SK-N-SH treated with all-trans-retinoic acid at 6 μM for 48 hours (cell line): ENCODE measurements at regions not wholly inside any gene's neighbourhood (a gene's known extent, or its start where the extent isn't known, plus 50 kb on each side); places are given as distances from the start of the nearest gene placed in this dataset.

Experiments used
- ATAC-seq: fragments of 200-7000 bp; cut with Tn5 transposase; 3 replicates; pipeline ENCODE4 v1.9.1; 2020; ENCODE audit warnings: mild to moderate bottlenecking, moderate library complexity
- ARNTL ChIP-seq: fragments of 450-650 bp; formaldehyde crosslinking; IDR thresholded peaks from 2 replicates; pipeline ENCODE4 v1.5.0; 2020; ENCODE audit warnings: low read depth, mild to moderate bottlenecking, moderate library complexity, borderline replicate concordance
- BACH2 ChIP-seq: fragments of 250-450 bp; sonication (Bioruptor Pico); IDR thresholded peaks from 2 replicates; pipeline ENCODE4 v1.9.0; 2021; ENCODE audit warnings: mild to moderate bottlenecking, borderline replicate concordance
- ESRRG ChIP-seq: fragments of 250-450 bp; sonication (Bioruptor Pico); IDR thresholded peaks from 2 replicates; pipeline ENCODE4 v1.6.1; 2021; ENCODE audit warnings: mild to moderate bottlenecking
- GLIS3 ChIP-seq: fragments of 250-450 bp; sonication (Bioruptor Pico); IDR thresholded peaks from 2 replicates; pipeline ENCODE4 v1.5.0; 2020; ENCODE audit warnings: mild to moderate bottlenecking, moderate library complexity
- ISL1 ChIP-seq: fragments of 250-450 bp; sonication (Bioruptor Pico); IDR thresholded peaks from 2 replicates; pipeline ENCODE4 v2.1.2; 2022; ENCODE audit warnings: mild to moderate bottlenecking, moderate library complexity
- OSR1 ChIP-seq: fragments of 250-450 bp; sonication (Bioruptor Pico); IDR thresholded peaks from 2 replicates; pipeline ENCODE4 v1.8.0; 2022; ENCODE audit warnings: moderate library complexity, mild to moderate bottlenecking, inconsistent platforms
- POU6F1 ChIP-seq: fragments of 250-450 bp; sonication (Bioruptor Pico); IDR thresholded peaks from 2 replicates; pipeline ENCODE4 v1.8.0; 2021; ENCODE audit warnings: low read depth, mild to moderate bottlenecking, moderate library complexity, borderline replicate concordance
- PPARA ChIP-seq: fragments of 250-450 bp; sonication (Bioruptor Pico); IDR thresholded peaks from 2 replicates; pipeline ENCODE4 v1.5.0; 2020; ENCODE audit warnings: mild to moderate bottlenecking, borderline replicate concordance
- RARB ChIP-seq: fragments of 250-450 bp; sonication (Bioruptor Pico); IDR thresholded peaks from 2 replicates; pipeline ENCODE4 v1.8.0; 2021; ENCODE audit warnings: mild to moderate bottlenecking, moderate library complexity
- SNAI2 ChIP-seq: fragments of 250-450 bp; sonication (Bioruptor Pico); IDR thresholded peaks from 2 replicates; pipeline ENCODE4 v1.5.0; 2020; ENCODE audit warnings: mild to moderate bottlenecking, moderate library complexity
- TCF4 ChIP-seq: fragments of 250-450 bp; sonication (Bioruptor Pico); IDR thresholded peaks from 2 replicates; pipeline ENCODE4 v1.8.0; 2021; ENCODE audit warnings: mild to moderate bottlenecking, moderate library complexity, borderline replicate concordance
- TOX ChIP-seq: fragments of 250-450 bp; sonication (Bioruptor Pico); IDR thresholded peaks from 2 replicates; pipeline ENCODE4 v1.8.0; 2021; ENCODE audit warnings: mild to moderate bottlenecking, moderate library complexity, borderline replicate concordance
- TSHZ2 ChIP-seq: fragments of 250-450 bp; sonication (Bioruptor Pico); IDR thresholded peaks from 2 replicates; pipeline ENCODE4 v1.5.0; 2020; ENCODE audit warnings: mild to moderate bottlenecking, moderate library complexity
- ZC3H10 ChIP-seq: fragments of 250-450 bp; sonication (Bioruptor Pico); IDR thresholded peaks from 2 replicates; pipeline ENCODE4 v1.5.1; 2021; ENCODE audit warnings: mild to moderate bottlenecking, moderate library complexity
- ZFP3 ChIP-seq: fragments of 250-450 bp; sonication (Bioruptor Pico); IDR thresholded peaks from 2 replicates; pipeline ENCODE4 v1.5.0; 2020; ENCODE audit warnings: mild to moderate bottlenecking, moderate library complexity
- ZFP30 ChIP-seq: fragments of 450-650 bp; formaldehyde crosslinking; IDR thresholded peaks from 2 replicates; pipeline ENCODE4 v1.5.0; 2022; ENCODE audit warnings: mild to moderate bottlenecking, moderate library complexity
- ZNF565 ChIP-seq: fragments of 450-650 bp; formaldehyde crosslinking; conservative IDR thresholded peaks from 2 replicates; pipeline ENCODE4 v1.5.0; 2020; ENCODE audit warnings: low read depth, mild to moderate bottlenecking, moderate library complexity
- ZNF70 ChIP-seq: fragments of 450-650 bp; formaldehyde crosslinking; IDR thresholded peaks from 2 replicates; pipeline ENCODE4 v1.5.0; 2020; ENCODE audit warnings: mild to moderate bottlenecking, moderate library complexity
- ZNF8 ChIP-seq: fragments of 450-650 bp; formaldehyde crosslinking; IDR thresholded peaks from 2 replicates; pipeline ENCODE4 v1.5.0; 2020; ENCODE audit warnings: mild to moderate bottlenecking, moderate library complexity
- TF ChIP-seq, protein P1 (sequence below): fragments of 250-450 bp; sonication (Bioruptor Pico); IDR thresholded peaks from 2 replicates; pipeline ENCODE4 v1.5.1; 2020; ENCODE audit warnings: low read depth, mild to moderate bottlenecking, moderate library complexity

DNA sequence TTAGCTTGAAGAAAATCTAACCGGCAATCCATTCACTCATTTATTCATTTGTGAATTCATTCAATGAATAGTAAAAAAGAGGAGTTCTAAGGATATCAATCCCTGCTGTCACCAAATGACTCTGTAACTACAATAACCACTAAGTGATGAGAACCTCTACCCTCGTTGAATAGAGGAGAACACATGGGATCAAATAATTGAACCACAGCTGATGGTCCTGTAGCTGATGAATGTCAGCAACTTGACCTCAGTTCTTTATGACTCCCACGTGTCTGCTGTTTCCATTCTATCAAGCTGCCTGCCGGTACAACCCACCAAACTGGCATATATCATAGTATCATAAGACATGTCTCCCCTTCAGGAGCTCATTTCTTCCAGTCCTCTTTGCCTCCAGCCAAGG is 150.3 kb downstream of the PTGER3 start (continued):
- TF ChIP-seq GLIS3 (CRISPR knock-in tag) (no peak), ZFP30 (CRISPR knock-in tag) (no peak), ARNTL (CRISPR knock-in tag) (no peak), BACH2 (CRISPR knock-in tag) (no peak), ZNF8 (CRISPR knock-in tag) (no peak), ISL1 (CRISPR knock-in tag) (no peak), ZC3H10 (CRISPR knock-in tag) (no peak)
- TF ChIP-seq, protein P1, sequence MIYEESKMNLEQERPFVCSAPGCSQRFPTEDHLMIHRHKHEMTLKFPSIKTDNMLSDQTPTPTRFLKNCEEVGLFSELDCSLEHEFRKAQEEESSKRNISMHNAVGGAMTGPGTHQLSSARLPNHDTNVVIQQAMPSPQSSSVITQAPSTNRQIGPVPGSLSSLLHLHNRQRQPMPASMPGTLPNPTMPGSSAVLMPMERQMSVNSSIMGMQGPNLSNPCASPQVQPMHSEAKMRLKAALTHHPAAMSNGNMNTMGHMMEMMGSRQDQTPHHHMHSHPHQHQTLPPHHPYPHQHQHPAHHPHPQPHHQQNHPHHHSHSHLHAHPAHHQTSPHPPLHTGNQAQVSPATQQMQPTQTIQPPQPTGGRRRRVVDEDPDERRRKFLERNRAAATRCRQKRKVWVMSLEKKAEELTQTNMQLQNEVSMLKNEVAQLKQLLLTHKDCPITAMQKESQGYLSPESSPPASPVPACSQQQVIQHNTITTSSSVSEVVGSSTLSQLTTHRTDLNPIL (CRISPR knock-in tag), result no peak

- no peak for ATAC-seq
- TF ChIP-seq TOX (CRISPR knock-in tag) (no peak), ESRRG (CRISPR knock-in tag) (no peak), OSR1 (CRISPR knock-in tag) (no peak), GLIS3 (CRISPR knock-in tag) (no peak), ZC3H10 (CRISPR knock-in tag) (no peak), ZFP30 (CRISPR knock-in tag) (no peak), PPARA (no peak), BACH2 (CRISPR knock-in tag) (no peak), TSHZ2 (CRISPR knock-in tag) (no peak), SNAI2 (no peak), POU6F1 (no peak), TCF4 (CRISPR knock-in tag) (no peak), RARB (CRISPR knock-in tag) (no peak), ZNF70 (CRISPR knock-in tag) (no peak), ISL1 (CRISPR knock-in tag) (no peak)
Measured at GRCh38 chr1:70899735-70900134, 147.9 kb downstream of the PTGER3 start.

GRCh38 chr1:70902211-70902610 is 145.4 kb downstream of the PTGER3 start:
- no peak for ATAC-seq
- no peak for TF ChIP-seq POU6F1
- TF ChIP-seq ZNF70 (CRISPR knock-in tag), result no peak

- TF ChIP-seq TSHZ2 (CRISPR knock-in tag), result no peak
- no peak for TF ChIP-seq PPARA
- no peak for TF ChIP-seq ZC3H10 (CRISPR knock-in tag)
- TF ChIP-seq BACH2 (CRISPR knock-in tag), result no peak
- no peak for TF ChIP-seq ZNF565 (CRISPR knock-in tag)
- no peak for TF ChIP-seq ZFP3 (CRISPR knock-in tag)
- ATAC-seq, result no peak
Measured at GRCh38 chr1:70906800-70907199, 140.8 kb downstream of the PTGER3 start.
